HPDE6-E6E7 (cell line): ENCODE measurements at regions not wholly inside any gene's neighbourhood (a gene's known extent, or its start where the extent isn't known, plus 50 kb on each side); places are given as distances from the start of the nearest gene placed in this dataset.
A peak's percentile ranks its signal among the peaks of the same experiment; 100 is the strongest.

Experiments used
- DNase-seq: peaks from one replicate; pipeline ENCODE4 v3.0.0; 2011; ENCODE audit warnings: missing footprints; ENCODE audit errors: extremely low spot score

DNA sequence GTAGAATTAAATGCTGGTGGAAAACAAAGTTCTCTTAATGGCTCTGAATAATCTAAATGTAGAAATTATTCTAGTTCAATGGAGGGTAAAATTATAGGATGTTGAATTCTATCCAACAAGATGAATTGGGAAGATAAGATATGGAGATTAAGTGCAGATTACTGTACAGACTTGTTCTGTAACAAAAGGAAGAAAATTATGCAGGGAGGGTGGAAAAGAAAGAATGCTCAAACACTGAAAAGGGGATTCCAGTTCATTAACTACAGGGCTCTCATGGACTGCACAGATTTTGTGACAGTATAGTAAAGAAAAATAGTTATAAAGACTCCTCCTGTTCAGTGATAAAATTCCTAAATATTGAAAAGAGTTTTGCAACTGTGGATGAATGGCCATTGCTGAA lies 1794.0 kb upstream of the PCDH7 start:
- DNase-seq: no peak

DNA sequence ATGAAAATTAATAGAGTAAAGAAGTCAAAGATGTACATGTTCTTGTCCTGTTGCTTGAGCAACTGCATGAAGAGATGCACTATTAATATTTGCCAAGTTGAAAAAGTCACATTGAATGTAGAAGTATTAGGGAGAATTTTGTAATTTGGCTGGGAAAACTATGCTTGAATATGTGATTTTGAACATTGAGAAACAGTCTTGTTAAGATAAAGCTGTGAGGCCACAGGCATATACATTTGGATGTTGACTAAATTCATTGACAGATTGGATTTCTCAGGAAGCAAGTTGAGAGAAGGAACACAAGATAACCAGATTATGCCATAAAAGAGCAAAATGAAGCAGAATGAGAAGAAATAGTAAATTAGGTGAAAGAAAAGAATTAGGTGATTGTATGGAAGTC lies 1777.5 kb upstream of the PCDH7 start:
- DNase-seq: no peak

DNA sequence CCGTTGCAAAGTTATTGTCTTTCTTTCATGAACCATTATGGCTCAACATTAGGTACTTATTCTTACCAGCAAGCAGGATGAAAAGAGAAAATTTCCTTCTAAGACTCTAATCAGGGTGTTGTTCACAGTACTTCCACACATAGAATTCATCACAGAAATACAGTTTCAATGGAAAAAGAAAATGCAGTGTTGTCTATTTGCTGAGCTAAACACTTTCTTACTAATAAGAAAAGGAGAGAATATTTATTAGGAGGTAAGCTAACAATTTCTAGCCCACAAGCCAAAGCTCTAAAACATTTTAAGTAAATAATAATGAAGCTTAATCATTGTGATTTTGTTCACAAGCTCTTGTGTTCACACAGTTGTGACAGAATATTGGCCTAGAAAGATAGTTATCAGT lies 1772.8 kb upstream of the PCDH7 start:
- DNase-seq: no peak

DNA sequence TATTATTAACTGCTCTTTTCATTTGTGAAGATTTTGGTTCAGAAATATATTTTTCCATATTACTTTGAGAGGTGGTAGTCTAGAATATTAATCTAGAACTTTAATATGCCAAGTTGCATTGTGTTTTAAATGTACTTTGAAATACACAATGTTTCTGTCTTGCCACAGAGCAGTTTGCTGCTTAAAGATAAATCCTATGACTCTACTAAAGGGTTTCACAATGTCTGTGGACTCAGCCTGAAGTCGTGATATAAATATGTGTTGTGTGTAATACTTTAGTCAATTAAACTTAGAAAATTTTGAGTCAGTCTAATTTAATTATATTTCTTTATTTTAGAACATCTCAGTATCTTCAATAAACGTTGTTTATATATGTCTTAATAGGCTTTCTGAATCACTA lies 1771.7 kb upstream of the PCDH7 start:
- DNase-seq: no peak

DNA sequence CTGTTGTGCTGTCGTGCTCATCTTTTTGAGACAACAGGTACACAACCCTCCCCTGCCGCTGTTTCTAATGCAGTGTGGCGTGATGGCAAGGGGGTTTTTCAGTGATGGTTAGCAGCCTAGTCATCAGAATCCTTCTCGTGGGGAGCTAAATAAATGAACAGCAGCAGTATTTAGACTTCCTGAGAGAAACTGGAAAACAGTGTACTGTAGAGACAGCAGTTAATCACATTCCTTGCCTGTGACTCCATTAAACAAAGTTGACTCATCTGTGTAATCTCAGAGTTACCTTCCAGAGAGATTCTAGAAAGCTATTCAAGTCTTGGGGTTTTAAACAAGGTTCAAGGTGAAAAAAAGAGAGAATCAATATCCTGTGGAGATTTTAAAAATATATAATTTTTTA lies 1753.2 kb upstream of the PCDH7 start:
- DNase-seq: peak; percentile 20

DNA sequence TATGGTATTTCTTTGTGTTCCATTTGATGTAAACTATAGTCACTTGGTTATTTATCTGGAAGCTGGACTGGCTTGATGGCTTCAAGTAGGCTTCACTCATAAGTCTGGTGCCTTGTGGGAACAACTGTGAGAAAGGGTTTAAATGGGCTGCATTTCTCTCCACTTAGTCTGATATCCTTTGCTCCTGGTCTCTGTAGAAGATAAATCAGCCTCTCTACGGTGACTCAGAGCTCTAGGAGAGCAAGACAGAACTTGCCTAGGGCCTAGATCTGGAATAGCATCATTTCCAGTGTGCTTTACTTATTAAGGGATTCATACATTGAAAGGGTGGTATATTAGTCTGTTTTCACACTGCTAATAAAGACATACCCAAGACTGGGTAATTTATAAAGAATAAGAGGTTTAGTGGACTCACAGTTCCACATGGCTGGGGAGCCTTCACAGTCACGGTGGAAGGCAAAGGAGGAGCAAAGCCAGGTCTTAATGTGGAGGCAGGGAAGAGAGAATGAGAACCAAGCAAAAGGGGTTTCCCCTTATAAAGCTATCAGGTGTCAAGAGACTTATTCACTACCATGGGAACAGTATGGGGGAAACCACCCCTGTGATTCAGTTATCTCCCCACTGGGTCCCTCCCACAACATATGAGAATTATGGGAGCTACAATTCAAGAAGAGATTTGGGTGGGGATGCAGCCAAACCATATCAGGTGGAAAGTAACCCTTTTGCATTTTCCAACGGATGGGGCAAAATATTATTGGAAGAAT lies 1746.4 kb upstream of the PCDH7 start:
- peak; percentile 29 for DNase-seq

DNA sequence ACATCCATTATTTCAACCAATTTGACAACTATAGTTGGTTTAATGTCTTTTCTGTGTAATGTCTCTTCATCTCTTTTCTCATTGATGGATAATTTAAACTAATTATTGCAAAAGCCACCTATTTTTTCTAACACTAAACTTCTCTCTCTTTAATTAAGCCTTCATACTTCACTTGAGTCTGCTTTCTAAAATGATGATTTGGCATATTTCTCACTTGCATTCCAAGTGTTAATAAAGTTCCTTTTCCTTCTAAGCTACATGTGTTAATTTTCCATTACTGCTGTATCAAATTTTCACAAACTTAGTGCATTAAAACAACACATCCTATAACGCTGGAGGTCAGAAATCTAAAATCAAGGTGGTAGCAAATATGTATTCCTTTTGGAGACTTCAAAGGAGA lies 1743.8 kb upstream of the PCDH7 start:
- DNase-seq: no peak

DNA sequence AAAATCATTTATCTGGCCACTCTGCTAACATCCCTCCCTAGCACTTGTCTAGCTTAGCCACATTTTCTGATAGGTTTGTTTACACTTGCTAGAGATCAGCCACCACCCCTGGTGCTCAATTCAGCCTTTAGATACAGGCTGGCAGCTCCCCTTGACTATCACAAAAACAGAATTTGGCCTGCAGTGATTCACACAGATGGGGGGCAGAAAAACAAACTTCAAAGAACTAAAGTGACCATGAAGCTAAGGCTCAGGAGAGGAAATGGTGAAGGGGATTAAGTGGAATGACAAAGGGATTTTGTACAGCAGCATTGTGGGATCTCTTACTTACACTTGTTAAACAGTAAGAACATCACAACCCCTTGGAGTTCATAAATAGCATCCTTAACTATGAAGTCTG lies 1718.0 kb upstream of the PCDH7 start:
- no peak for DNase-seq

DNA sequence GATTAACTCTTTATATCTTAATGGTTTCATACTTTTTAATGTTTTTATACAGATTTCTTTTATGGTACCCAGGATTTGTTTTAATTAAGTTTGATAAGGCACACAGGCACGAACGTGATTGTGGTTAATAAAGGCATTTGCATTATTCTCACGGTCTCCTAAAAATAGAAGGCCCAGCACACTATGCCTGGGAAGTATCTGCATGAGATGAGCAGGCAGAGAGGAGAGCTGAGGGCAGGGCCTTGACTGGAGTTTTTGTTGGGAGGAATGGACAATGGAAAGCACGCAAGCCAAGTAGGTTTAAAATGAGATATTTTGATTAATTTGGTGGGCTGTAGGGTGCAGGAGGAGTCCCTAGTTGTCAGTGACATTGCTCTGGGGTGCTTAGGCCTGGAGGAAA lies 1714.3 kb upstream of the PCDH7 start:
- no peak for DNase-seq

DNA sequence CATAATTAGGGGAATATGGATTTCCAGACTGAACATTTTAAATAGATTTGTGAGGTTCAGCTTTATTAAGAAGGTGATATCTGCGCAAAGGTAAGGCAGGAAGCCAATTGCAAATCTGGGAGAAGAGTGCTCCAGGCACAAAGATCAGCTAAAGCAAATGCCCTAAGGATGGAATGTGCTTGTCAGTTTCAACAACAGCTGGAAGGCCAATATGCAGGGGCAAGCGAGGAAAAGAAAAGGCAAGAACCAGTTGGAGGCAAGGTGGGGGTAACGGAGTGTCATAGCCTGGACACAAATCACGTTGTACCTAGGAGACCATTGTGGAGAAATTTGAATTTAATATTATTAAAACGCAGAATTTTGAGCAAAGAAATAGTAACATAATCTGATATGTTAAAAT lies 1710.3 kb upstream of the PCDH7 start:
- no peak for DNase-seq

DNA sequence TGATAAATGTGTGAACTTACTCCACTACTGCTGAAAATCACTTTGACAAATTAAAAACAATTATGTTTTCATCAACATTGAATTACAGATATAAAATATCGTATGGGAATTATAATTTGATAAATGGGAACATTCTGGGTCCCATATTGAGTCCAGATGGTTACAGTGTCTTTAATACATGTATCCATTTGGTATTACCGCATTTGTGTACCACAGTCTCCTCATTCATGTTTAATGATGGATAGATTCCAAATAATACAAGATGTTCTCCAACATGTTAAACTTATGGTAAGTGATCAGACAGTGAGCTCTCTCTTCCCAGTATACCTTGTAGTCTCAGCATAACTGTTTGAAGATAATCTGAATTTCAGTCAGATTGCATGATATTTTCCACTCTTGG lies 1706.8 kb upstream of the PCDH7 start:
- DNase-seq: no peak

DNA sequence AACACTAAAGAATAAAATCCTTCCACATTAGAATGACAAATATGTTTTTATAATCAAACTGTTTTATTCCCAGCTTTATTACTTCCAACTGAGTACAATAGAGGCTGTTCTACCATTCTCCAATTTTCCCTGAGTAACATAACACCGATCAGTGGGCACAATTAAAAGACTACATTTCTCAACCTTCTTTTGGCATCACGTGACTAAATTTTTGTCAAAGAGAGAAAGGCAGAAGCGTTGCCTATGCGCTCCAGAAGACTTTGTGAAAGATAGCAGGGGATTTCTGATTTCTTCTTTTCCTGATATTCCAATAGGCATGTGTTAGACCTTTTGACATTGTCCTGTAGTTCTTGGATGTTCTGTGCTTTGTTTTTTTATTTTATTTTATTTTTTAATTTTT lies 1705.6 kb upstream of the PCDH7 start:
- no peak for DNase-seq

DNA sequence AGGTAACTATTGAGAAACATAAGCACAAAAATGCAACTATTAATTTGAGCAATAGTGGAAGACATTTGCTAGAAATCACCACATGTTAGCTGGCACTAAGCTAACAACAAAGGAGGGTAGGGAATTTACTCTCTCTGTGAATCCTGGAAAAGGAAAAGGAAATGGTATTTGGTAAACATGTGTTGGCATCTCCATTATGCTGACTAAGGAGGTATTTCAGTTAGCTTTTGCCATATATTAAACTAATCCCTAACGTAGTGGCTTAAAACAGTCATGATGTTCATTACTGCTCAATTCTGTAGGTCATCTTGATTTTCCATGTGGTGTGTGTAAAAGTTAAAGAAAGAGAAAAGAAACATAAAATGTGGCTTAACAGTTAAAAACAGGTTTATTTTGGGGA lies 1686.5 kb upstream of the PCDH7 start:
- no peak for DNase-seq

DNA sequence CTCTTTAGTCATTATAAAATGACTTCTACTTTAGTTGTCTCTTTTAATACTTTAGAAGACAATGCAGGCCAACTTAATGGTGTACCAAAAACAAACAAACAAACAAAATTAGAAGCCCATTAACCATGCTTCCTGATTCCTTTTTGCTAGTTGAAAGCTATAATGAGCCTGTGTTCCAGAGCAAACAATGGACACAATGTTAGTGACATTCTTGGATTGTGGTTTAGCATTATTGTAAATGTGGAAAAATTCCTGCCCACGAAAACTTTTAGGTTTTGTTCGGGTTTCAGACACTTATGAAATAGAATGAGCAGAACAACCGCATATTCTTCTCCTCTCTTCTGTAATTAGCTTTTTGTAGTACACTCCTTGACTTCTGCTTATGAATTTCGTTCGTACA lies 1682.7 kb upstream of the PCDH7 start:
- DNase-seq: no peak

DNA sequence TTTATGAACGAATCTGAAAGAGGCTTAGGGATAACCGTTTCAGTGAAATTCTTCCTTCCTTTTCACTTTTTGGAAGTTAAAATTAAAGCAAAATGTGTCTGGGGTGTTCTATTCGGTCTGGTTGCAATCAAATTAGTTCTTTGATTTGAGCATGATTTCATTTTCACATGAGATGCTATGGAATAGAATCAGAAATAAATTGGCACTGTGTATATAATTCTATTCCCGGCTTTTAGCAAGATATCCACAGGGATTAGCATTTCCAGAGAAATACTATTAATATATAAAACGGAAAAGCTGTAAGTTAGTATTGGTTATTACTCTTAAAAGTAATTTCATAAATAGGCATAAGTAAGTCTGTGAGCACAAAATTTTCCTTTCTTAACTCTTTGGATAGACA lies 1676.8 kb upstream of the PCDH7 start:
- no peak for DNase-seq

DNA sequence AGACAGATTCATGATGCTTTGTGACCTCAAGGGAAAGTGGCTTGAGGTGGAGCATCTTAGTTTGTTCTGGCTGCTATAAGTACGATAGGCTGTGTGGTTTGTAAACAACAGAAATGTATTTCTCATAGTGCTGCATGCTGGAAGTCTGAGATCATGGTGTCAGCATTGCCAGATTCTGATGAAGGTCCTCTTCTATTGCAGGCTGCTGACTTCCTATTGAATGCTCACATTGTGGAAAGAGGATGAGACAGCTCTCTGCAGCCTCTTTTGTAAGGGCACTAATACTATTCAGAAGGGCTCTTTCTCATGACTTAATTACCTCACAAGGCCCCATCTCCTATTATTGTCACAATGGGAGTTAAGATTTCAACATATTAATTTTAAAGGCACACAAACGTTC lies 1674.0 kb upstream of the PCDH7 start:
- DNase-seq: no peak

DNA sequence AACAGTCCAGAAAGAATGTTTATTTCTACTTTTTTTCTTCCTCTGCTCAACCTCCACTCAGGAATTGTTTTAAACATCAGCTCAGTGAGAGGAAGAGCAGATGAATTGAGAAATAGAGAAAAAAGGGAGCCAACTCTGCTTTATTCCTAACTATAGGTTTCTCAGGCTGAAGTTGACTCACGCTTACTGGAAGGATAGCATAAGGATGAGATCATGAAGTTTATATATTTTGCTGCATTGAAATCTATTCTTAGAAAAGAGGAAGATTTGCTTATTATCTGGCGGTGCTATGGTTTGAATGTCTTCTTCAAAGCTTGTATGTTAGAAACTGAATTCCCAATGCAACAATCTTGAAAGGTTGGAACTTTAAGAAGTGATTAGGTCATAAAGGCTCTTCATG lies 1673.4 kb upstream of the PCDH7 start:
- DNase-seq: peak; percentile 1

DNA sequence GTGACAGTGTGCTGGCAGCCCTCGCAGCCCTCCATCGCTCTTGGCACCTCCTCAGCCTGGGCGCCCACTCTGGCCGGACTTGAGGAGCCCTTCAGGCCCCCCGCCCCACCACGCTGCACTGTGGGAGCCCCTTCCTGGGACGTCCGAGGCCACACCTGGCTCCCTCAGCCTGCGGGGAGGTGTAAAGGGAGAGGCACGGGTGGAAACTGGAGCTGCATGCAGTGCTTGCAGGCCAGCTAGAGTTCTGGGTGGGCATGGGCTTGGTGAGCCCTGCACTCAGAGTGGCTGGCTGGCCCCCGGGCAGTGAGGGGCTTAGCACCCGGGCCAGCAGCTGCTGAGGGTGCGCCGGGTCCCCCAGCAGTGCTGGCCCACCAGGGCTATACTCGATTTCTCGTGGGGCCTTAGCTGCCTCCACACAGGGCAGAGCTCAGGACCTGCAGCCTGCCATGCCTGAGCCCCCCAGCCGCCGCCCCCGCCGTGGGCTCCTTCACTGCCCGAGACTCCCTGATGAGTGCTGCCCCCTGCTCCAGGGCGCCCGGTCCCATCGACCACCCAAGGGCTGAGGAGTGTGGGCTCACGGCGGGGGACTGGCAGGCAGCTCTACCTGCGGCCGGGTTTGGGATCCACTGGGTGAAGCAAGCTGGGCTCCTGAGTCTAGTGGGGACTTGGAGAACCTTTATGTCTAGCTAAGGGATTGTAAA lies 1672.7 kb upstream of the PCDH7 start:
- DNase-seq: no peak

DNA sequence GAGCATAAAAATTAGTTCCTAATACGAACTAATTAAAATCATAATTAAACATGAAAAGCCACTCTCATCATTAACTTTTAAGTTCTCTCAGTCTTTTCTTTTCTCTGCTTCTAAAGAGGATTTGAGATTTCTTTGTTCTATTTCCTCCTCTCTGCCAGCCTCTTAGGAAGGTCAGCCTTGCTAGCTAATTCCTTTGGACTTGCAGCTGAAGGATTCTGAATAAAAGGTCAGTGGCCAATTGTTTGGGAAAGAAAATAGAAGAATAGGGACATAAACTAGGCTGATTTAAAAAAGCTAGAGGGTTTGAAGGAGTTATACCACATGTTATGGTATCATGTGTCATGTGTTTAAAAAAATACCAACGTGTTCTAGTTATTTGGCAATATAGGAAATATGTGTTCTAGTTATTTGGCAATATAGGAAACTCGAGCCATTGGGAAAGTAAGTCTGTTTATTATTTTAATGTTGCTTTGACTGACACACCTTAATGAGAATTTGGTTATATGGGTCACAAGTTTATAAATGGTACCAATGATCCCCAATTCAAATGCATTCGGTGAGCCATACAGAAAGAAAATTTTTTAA lies 1668.7 kb upstream of the PCDH7 start:
- DNase-seq: no peak

DNA sequence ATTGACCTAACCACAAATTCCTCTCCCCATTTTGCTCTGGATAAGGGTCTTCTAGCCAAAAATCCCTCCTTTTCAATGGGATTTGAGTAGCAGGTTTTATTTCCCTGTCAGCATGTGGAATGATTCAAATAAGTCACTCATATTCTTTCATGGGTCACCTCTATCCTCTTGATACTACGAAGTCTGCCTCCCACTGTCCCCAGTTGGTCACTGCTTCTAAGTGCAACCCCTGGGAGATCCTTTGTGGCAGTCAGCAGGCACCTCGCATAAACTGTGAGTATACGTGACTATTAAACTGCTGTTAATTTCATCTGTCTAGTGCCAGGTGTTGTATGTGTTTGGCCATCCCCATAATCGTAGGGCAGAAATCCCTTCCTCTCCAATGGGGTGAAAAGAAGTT lies 1667.9 kb upstream of the PCDH7 start:
- no peak for DNase-seq

DNA sequence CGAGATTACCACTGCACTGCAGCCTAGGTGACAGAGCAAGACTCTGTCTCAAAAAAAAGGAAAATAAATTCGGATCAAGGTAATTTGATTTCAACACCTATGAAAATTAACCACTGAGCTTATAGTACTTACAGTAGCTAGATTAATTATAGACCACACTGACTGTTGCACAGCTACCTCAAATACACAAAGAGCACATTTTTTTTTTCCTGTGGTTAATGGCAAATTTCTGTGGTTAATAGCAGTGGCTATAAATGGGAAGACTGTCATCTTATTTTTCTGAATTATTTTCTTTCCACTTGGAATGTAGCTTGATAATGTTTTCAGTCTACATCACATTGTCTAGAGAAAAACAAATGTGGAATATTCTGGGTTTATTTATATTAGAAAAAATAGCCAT lies 1661.6 kb upstream of the PCDH7 start:
- DNase-seq: no peak

DNA sequence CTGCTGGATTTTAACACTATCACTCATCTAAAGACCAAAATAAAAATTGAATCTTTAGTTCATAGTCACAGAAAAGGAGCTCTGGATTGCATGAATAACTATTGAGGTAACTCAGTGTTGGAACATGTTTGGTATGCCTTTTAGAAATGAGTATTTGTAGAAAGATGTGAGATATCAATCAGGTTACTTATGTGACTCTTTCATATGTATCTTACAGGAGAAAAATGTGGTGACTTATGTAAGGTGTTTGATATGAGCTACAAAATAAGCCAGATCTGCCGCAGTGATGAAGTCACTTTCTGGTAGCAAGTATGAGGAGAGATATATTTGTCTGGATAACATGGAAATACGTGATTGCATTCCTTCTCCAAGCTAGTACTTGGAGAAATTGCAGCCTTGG lies 1653.3 kb upstream of the PCDH7 start:
- no peak for DNase-seq

DNA sequence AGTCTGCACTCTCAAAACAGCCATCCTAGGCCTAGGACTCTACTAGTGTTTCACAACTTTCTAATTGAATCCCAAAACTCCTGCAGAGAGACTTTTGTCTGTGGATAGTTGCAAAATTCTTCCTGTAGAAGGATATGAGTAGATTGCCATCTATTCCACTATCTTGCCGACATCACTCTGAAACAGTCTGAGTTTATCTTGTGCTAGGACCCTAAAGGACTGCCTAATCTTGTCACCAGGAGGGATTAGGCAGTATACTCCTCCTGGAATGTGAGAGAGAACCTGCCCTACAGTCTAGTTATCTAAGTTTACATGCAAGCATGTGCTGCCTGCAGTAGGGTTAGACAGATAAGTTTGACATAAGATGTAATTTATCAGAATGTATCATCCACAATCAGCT lies 1646.6 kb upstream of the PCDH7 start:
- no peak for DNase-seq
